GM12878 (cell line): ENCODE measurements at regions not wholly inside any gene's neighbourhood (a gene's known extent, or its start where the extent isn't known, plus 50 kb on each side); places are given as distances from the start of the nearest gene placed in this dataset.

Experiments
- ATAC-seq: fragments of 200-7000 bp; cut with Tn5 transposase; 3 replicates; pipeline ENCODE4 v1.9.1; 2020; ENCODE audit warnings: mild to moderate bottlenecking, moderate library complexity
- BruUV-seq: library from RNA; stranded (reverse); fragments of 400-500 nt; replicated peaks from 2 replicates; lab custom pipeline; 2021; lab: Mats Ljungman, UMichigan
- CTCF ChIA-PET: fragments of 300-600 bp; sonication (Branson Sonifier 250); formaldehyde crosslinking; extraction: SDS; loops from one replicate; lab custom pipeline; 2021; ENCODE audit warnings: inconsistent platforms; lab: Yijun Ruan, JAX
- POLR2A ChIA-PET: fragments of 350-600 bp; formaldehyde crosslinking; extraction: SDS; loops from one replicate; lab custom pipeline; 2021; ENCODE audit warnings: inconsistent platforms; lab: Charles Lee
- RAD21 ChIA-PET: fragments of 300-600 bp; sonication (Branson Sonifier 250); formaldehyde crosslinking; loops from one replicate; lab custom pipeline; 2023; ENCODE audit warnings: antibody characterized with exemption; ENCODE audit not compliant: unreplicated experiment; lab: Charles Lee
- SMC1A ChIA-PET: fragments of 300-600 bp; sonication (Branson Sonifier 250); formaldehyde crosslinking; loops from one replicate; lab custom pipeline; 2023; ENCODE audit not compliant: unreplicated experiment, uncharacterized antibody; lab: Charles Lee
- DNase-seq: peaks from one replicate; pipeline ENCODE4 v3.0.0-alpha.2; 2011; ENCODE audit warnings: low read depth, low spot score
- FAIRE-seq: peaks from 3 replicates; lab custom pipeline; 2011; peaks lifted over from hg19 to GRCh38; lab: Jason Lieb, UNC
- H2AFZ ChIP-seq: 2 replicates; pipeline ENCODE4 v1.6.0; 2011; ENCODE audit warnings: low read depth, low read length, control low read depth; ENCODE audit not compliant: control insufficient read depth
- H3K27ac ChIP-seq: 2 replicates; pipeline ENCODE4 v1.5.1; 2011; ENCODE audit warnings: control low read depth; ENCODE audit not compliant: control insufficient read depth, insufficient read depth
- H3K27me3 ChIP-seq, 2 experiments: replicated peaks in 1 of 2; 2 replicates each; pipeline versions ENCODE4 v1.6.0 to v1.6.1; 2011; ENCODE audit warnings: low read length in 1 of 2; ENCODE audit not compliant: control insufficient read depth in 2 of 2, insufficient read depth in 2 of 2
- H3K36me3 ChIP-seq, 2 experiments: 2 replicates each; pipeline ENCODE4 v1.5.1; 2011; ENCODE audit warnings: low read length in 1 of 2; ENCODE audit not compliant: control insufficient read depth in 2 of 2, insufficient read depth in 2 of 2
- H3K4me1 ChIP-seq: 2 replicates; pipeline ENCODE4 v1.6.1; 2011; ENCODE audit warnings: mild to moderate bottlenecking, low read length, moderate library complexity, mixed read lengths; ENCODE audit not compliant: control insufficient read depth, insufficient read depth
- H3K4me2 ChIP-seq: 2 replicates; pipeline ENCODE4 v1.6.0; 2011; ENCODE audit warnings: control low read depth; ENCODE audit not compliant: control insufficient read depth, insufficient read depth
- H3K4me3 ChIP-seq: fragments of 200-600 bp; sonication (generic); 2 replicates; pipeline ENCODE4 v1.5.1; 2016
- H3K79me2 ChIP-seq: 2 replicates; pipeline ENCODE4 v1.6.0; 2011; ENCODE audit warnings: low read length; ENCODE audit not compliant: control insufficient read depth, insufficient read depth
- H3K9ac ChIP-seq: 2 replicates; pipeline ENCODE4 v1.8.0; 2011; ENCODE audit warnings: low read length, control low read depth, mixed read lengths; ENCODE audit not compliant: control insufficient read depth, insufficient read depth
- H3K9me3 ChIP-seq: replicated peaks from 3 replicates; pipeline ENCODE4 v1.5.1; 2011; ENCODE audit warnings: mild to moderate bottlenecking, low read length; ENCODE audit not compliant: control insufficient read depth, insufficient read depth
- H4K20me1 ChIP-seq: 2 replicates; pipeline ENCODE4 v1.6.0; 2011; ENCODE audit not compliant: control insufficient read depth, insufficient read depth
- BACH1 ChIP-seq: fragments of 450-650 bp; IDR thresholded peaks from 2 replicates; pipeline ENCODE4 v1.6.1; 2017; ENCODE audit warnings: mild to moderate bottlenecking, borderline replicate concordance
- CHD2 ChIP-seq: IDR thresholded peaks from 2 replicates; pipeline ENCODE4 v1.6.1; 2011; ENCODE audit warnings: low read depth, low read length, improper control_type of control experiment, borderline replicate concordance
- ESRRA ChIP-seq: IDR thresholded peaks from 2 replicates; pipeline ENCODE4 v1.6.1; 2012; ENCODE audit warnings: mild to moderate bottlenecking, low read length, improper control_type of control experiment
- MTA3 ChIP-seq: IDR thresholded peaks from 2 replicates; pipeline ENCODE4 v1.6.1; 2012; ENCODE audit warnings: low read length, inconsistent platforms, borderline replicate concordance
- SMC3 ChIP-seq: IDR thresholded peaks from 2 replicates; pipeline ENCODE4 v1.6.1; 2011; ENCODE audit warnings: low read length, improper control_type of control experiment, borderline replicate concordance
- SP1 ChIP-seq: IDR thresholded peaks from one replicate; pipeline ENCODE4 v1.6.1; 2011; ENCODE audit warnings: low read depth, low read length
- USF2 ChIP-seq: IDR thresholded peaks from 2 replicates; pipeline ENCODE4 v1.6.1; 2011; ENCODE audit warnings: low read depth, low read length, improper control_type of control experiment, borderline replicate concordance
- WGBS: methylation state at CpG from one replicate; pipeline ENCODE4 v1.1.6; 2016; ENCODE audit warnings: low lambda C conversion rate; ENCODE audit not compliant: insufficient replicate concordance, insufficient coverage; ENCODE audit errors: missing lambda C conversion rate; 5-methylcytosine and 5-hydroxymethylcytosine counted together
- in situ Hi-C: fragments of 300-500 bp; cut with MboI; formaldehyde crosslinking; loops from 9 replicates; pipeline ENCODE4 v1.14.3; 2018; ENCODE audit warnings: mixed read lengths
- intact Hi-C: fragments of 100-400 bp; cut with micrococcal nuclease; formaldehyde crosslinking; loops from one replicate; pipeline ENCODE4 v1.14.2; 2022; ENCODE audit not compliant: unreplicated experiment
- TF ChIP-seq, protein P1 (sequence below): fragments of 450-650 bp; IDR thresholded peaks from 2 replicates; pipeline ENCODE4 v1.6.1; 2017; ENCODE audit warnings: borderline replicate concordance

DNA sequence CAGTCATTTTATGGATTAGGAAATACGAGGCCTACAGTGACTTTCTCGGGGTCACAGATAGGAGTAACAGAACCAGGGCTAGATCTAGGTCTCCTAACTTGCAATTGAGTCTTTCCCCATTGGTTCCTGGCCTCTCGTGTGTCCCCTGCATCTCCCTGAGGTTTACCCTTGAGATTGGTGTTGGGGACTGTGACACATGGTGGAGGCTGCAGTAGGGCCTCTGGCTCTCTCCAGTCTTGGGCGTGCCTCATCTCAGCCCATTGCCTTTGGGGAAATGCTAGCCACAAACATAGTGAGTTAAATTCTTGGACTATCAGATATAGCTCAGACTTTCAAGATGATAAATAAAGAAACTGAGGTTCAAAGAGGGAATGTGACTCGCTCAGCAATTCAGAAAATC, 212.1 kb downstream of the KCNRG start:
- no peaks in the 10 kb centered on the region for H3K27me3 ChIP-seq
- CTCF ChIA-PET, result interaction anchor here (1.1 kb wide), 1 partner anchor 251 kb away, joined by 3 read pairs; no protein-coding TSS in a partner anchor
- H3K27ac ChIP-seq, result no peak overlapping the region
- H3K79me2 ChIP-seq, result no peaks in the 10 kb centered on the region
- no peak for FAIRE-seq
- H3K4me2 ChIP-seq, result no peak overlapping the region; the same call in 1 of the 2 replicates
- POLR2A ChIA-PET, result no interaction called here
- H2AFZ ChIP-seq, result no peak overlapping the region
- BruUV-seq, result no TSS peak
- 39% methylated on average over 5 of the region's 5 CpGs for WGBS
- intact Hi-C loops (loop anchor here (10.0 kb wide), 1 partner anchor 1993 kb away; the partner anchor contains the start of gene ITM2B), in situ Hi-C loops (loop anchor here (5.0 kb wide), 1 partner anchor 95 kb away; no protein-coding TSS in a partner anchor)
- TF ChIP-seq CHD2 (no peak), MTA3 (no peak), SP1 (no peak), SMC3 (no peak), BACH1 (no peak)
- DNase-seq, result no peak
- no peaks in the 10 kb centered on the region for H4K20me1 ChIP-seq
- RAD21 ChIA-PET, result interaction anchor here (1.1 kb wide), 1 partner anchor 9 kb away, joined by 4 read pairs; no protein-coding TSS in a partner anchor
- no peak overlapping the region for H3K9ac ChIP-seq
- ATAC-seq, result no peak
- peaks cover 18% of the 10 kb centered on the region for H3K4me1 ChIP-seq
- peaks cover 6% of the 10 kb centered on the region for H3K9me3 ChIP-seq
- SMC1A ChIA-PET, result interaction anchor here (1.0 kb wide), 1 partner anchor 89 kb away, joined by 3 read pairs; no protein-coding TSS in a partner anchor
- H3K4me3 ChIP-seq, result no peak overlapping the region
- H3K36me3 ChIP-seq, result no peaks in the 10 kb centered on the region

DNA sequence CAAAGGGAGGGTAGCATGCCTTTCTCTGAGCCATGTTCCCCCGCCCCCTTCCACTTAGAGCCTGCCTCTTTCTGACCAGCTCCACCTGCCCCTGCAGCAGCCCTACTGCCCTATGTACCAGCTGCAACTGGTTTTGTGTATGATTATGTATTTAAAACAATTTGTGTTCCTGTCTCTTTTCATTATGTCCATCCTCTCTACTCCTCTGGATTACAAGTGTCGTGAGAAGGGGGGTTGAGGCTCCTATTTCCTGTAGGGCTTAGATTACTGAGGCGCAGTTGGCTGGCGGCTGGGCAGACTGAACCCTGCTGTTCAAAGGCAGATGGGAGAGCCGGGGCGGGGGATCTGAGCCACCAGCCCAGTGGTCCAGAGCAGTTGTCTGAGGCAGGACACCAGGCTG, 213.3 kb downstream of the KCNRG start:
- H2AFZ ChIP-seq, result no peak overlapping the region
- intact Hi-C loops (loop anchor here (10.0 kb wide), 1 partner anchor 1994 kb away; the partner anchor contains the start of gene ITM2B), in situ Hi-C loops (loop anchor here (5.0 kb wide), 1 partner anchor 96 kb away; no protein-coding TSS in a partner anchor)

More for the DNA sequence above, 213.3 kb downstream of the KCNRG start:
- ATAC-seq, result no peak
- POLR2A ChIA-PET, result no interaction called here
- FAIRE-seq, result no peak
- H3K27me3 ChIP-seq, result no peaks in the 10 kb centered on the region
- no peaks in the 10 kb centered on the region for H4K20me1 ChIP-seq
- TF ChIP-seq USF2 (no peak), ESRRA (no peak)
- TF ChIP-seq, protein P1, sequence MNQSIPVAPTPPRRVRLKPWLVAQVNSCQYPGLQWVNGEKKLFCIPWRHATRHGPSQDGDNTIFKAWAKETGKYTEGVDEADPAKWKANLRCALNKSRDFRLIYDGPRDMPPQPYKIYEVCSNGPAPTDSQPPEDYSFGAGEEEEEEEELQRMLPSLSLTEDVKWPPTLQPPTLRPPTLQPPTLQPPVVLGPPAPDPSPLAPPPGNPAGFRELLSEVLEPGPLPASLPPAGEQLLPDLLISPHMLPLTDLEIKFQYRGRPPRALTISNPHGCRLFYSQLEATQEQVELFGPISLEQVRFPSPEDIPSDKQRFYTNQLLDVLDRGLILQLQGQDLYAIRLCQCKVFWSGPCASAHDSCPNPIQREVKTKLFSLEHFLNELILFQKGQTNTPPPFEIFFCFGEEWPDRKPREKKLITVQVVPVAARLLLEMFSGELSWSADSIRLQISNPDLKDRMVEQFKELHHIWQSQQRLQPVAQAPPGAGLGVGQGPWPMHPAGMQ, result no peak
- H3K27ac ChIP-seq, result no peak overlapping the region
- H3K36me3 ChIP-seq, result no peaks in the 10 kb centered on the region
- no TSS peak for BruUV-seq
- H3K79me2 ChIP-seq, result no peaks in the 10 kb centered on the region
- RAD21 ChIA-PET, result no interaction called here
- DNase-seq, result no peak
- peaks cover 14% of the 10 kb centered on the region for H3K4me1 ChIP-seq
- peaks cover 10% of the 10 kb centered on the region for H3K9me3 ChIP-seq
- CTCF ChIA-PET, result no interaction called here
- H3K4me2 ChIP-seq, result no peak overlapping the region
- SMC1A ChIA-PET, result no interaction called here
- no peak overlapping the region for H3K4me3 ChIP-seq
- 79% methylated on average over 6 of the region's 6 CpGs for WGBS
- H3K9ac ChIP-seq, result no peak overlapping the region
